HG03135 (cell line): ENCODE measurements at regions not wholly inside any gene's neighbourhood (a gene's known extent, or its start where the extent isn't known, plus 50 kb on each side); places are given as distances from the start of the nearest gene placed in this dataset.
"Not testable (repeated sequence)": the region's sequence is repeated elsewhere in the genome, so short reads cannot be mapped to it uniquely, and the experiment has no call there.

Experiments used
- ATAC-seq: cut with Tn5 transposase; IDR thresholded peaks from one replicate; pipeline ENCODE4 v1.9.1; 2021; ENCODE audit warnings: mild to moderate bottlenecking, moderate library complexity; ENCODE audit not compliant: unreplicated experiment

GRCh38 chr10:30560326-30560725, 69.2 kb downstream of the LYZL2 start:
- no peak for ATAC-seq

- ATAC-seq, result no peak
Measured at GRCh38 chr10:30559180-30559579, 70.4 kb downstream of the LYZL2 start.

GRCh38 chr10:30558411-30558810, 71.1 kb downstream of the LYZL2 start:
- ATAC-seq, result no peak

DNA sequence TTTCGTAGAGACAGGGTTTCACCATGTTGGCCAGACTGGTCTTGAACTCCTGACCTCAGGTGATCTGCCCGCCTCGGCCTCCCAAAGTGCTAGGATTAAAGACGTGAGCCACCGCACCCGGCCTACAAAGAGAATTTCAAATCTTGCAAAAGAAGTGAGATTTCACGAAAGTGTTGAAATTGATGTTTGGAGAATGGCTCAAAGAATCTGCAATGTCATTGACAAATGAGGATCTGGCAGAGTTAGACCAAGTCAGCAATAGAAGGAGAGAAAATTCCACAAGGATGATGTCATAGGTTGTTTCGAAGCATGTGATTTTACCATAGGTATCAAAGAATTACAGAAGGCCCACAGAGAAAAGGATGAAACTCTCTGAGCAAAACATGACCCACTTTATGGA, 71.7 kb downstream of the LYZL2 start:
- ATAC-seq, result no peak

GRCh38 chr10:30556189-30556588, 73.4 kb downstream of the LYZL2 start:
- no peak for ATAC-seq

- no peak for ATAC-seq
Measured at GRCh38 chr10:30555465-30555864, 74.1 kb downstream of the LYZL2 start.

DNA sequence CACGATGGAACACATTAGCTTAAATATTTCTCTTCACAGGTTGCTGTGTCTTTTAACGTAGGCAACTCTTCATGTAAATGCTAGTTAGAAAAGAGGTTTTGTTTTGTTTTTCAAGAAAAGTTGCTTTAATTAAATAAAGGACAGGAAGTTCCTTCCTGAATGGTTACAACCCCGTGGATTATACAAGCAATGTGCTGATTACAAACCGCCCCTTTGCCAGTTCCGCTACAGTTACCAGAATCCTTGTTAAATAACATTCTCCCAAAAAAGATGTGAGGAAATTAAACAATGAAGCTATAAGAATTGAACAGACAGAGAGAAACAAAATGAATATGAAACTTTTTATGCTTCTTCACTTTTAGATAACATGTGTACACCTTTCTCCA, 75.1 kb downstream of the LYZL2 start:
- ATAC-seq, result no peak

- ATAC-seq, result no peak
Measured at GRCh38 chr10:30553626-30554439, 75.7 kb downstream of the LYZL2 start.

GRCh38 chr10:30553018-30553625, 76.4 kb downstream of the LYZL2 start:
- no peak for ATAC-seq

- no peak for ATAC-seq
Measured at GRCh38 chr10:30550967-30551815, 78.4 kb downstream of the LYZL2 start.

DNA sequence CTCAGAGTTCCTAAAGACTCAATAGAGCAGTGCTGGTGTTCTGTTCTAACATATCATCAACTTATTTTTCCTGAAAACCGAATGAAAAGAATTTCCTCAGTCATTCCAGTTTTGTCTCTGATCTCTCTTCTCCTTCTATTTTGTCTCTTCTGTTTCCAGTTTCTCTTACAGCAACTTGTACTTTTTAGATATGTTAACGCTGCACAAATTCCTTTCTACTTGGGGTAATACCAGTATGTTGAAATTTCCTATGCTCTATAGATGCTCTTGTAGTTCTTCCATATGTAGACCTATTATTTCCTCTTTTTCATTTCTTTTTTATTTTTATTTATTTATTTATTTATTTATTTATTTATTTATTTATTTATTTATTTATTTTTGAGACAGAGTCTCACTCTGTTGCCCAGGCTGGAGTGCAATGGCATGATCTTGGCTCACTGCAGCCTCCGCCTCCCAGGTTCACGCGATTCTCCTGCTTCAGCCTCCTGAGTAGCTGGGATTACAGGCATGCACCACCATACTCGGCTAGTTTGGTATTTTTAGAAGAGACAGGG, 80.3 kb downstream of the LYZL2 start:
- ATAC-seq, result not testable (repeated sequence)

GRCh38 chr10:30546511-30546910, 83.0 kb downstream of the LYZL2 start:
- no peak for ATAC-seq

- no peak for ATAC-seq
Measured at GRCh38 chr10:30542895-30543288, 86.7 kb downstream of the LYZL2 start.

GRCh38 chr10:30542001-30542894, 87.3 kb downstream of the LYZL2 start:
- no peak for ATAC-seq

DNA sequence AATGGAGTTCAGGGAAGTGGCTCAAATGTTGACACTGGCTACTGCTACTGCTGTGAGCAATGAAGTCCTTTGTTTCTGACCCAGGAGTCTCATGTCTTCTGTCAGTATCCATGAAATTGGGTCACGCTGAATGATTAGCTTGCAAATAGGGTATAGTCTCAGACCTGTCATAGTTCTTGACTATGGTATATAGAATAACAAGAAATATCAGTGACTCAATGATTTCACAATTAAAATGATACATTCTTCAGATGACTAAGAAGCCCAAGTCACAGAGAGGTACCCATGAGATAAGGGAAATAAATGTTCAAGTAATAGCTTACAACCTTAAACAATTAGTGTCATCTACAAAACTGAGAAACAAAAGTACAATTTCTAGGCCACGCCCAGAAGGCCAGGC, 89.3 kb downstream of the LYZL2 start:
- no peak for ATAC-seq

DNA sequence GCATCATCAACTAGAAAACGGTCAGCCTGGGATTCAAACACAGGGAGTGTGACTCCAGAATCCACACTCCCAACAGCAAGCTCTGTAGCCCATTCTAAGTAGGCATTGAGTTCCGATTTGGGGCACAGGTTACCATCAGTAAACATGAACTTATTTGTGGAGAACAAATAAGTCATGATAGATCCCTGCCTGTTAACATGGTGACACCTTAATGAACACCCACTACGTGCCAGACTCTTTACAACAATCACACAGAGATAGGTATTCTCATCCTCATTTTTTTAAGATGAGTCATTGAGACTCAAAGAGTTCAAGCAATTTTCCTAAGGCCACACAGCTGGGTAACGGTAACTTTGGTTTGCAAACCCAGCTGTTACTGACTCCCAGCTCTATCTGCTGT, 91.5 kb downstream of the LYZL2 start:
- no peak for ATAC-seq

GRCh38 chr10:30537586-30537985, 92.0 kb downstream of the LYZL2 start:
- no peak for ATAC-seq

DNA sequence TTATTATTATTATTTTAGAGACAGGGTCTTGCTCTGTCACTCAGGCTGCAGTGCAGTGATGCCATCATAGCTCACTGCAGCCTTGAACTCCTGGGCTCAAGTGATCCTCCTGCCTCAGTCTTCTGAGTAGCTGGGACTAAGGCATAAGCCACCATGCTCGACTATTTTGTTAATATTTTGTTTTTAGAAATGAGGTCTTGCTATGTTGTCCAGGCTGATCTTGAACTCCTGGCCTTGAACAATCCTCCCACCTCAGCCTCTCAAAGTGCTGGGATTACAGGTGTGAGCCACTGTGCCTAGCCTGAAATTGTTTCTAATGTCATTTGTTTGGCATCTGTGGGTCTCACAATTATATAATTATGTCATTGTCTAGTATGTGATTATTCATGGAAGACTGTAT, 92.4 kb downstream of the LYZL2 start:
- not testable (repeated sequence) for ATAC-seq

- ATAC-seq, result no peak
Measured at GRCh38 chr10:30536578-30536977, 93.0 kb downstream of the LYZL2 start.

DNA sequence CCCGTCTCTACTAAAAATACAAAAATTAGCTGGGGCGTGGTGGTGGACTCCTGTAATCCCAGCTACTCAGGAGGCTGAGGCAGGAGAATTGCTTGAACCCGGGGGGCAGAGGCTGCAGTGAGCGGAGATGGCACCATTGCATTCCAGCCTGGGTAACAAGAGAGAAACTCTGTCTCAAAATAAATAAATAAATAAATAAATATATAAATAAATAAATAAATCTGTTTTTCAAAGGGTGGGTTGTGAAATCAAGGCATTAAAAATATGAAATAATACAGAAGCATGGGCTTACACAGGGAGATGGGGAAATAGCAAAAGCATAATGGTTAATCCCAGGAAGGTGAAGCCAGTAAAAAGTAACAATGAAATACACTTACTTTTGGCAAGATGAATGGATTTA, 93.9 kb downstream of the LYZL2 start:
- no peak for ATAC-seq
